ENCODE measurements at regions not wholly inside any gene's neighbourhood (a gene's known extent, or its start where the extent isn't known, plus 50 kb on each side); places are given as distances from the start of the nearest gene placed in this dataset. TPM values are rescaled to one million over a fixed set of nuclear protein-coding genes. Genes with fewer than 3 reads are reported as not detected.
"Not testable (repeated sequence)": the region's sequence is repeated elsewhere in the genome, so short reads cannot be mapped to it uniquely, and the experiment has no call there.

DNA sequence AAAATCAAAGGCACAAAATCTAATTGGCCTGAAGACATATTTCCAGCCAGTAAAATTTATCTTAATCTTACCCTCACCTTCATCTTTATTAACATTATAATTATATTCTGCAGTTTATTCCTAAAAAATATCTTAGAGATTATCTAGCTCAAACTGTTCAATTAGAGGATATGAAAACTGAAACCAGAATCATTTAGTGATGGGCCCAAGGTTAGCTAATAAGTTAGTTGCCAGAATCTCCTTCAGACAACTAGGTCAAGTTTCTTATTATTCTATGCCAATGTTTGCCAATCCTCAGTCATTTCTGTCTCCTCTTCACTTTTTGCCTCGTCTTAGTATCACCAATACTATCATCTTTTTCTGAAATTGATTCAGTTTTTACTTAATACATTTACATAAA, 56.0 kb upstream of the RASA1 start:
- no peaks in the 10 kb centered on the region for H3K36me3 ChIP-seq (replicated peaks in 1 of 2; ENCODE audit: control insufficient read depth in 1 of 2, insufficient read depth in 2 of 2, low read length in 2 of 2)
- no peaks in the 10 kb centered on the region for H3K79me2 ChIP-seq (ENCODE audit: insufficient read depth, low read length)
- Mint-ChIP-seq H3K4me3 (no peak overlapping the region), H3K36me3 (no peaks in the 10 kb centered on the region), H3K9me3 (peaks cover 0 to 5% (median 2%) of the 10 kb centered on the region in 7 donors), H3K4me1 (no peaks in the 10 kb centered on the region), H3K27ac (no peak overlapping the region), H3K27me3 (ENCODE audit: low read depth in 3 of 3) (peaks cover 0 to 4% (median 0%) of the 10 kb centered on the region in 3 donors)
- H3K4me1 ChIP-seq (ENCODE audit: control insufficient read depth in 1 of 2, insufficient read depth in 2 of 2, low read length in 2 of 2) = no peaks in the 10 kb centered on the region
- H3K4me3 ChIP-seq (replicated peaks in 1 of 3; ENCODE audit: low read depth in 2 of 3, low read length in 3 of 3) = no peak overlapping the region
- DNase-seq = no peak
- no peak overlapping the region for H3K4me2 ChIP-seq (replicated peaks; ENCODE audit: extremely low read depth, low read length, poor library complexity, severe bottlenecking)
- no peak overlapping the region for H3K27ac ChIP-seq (ENCODE audit: low read depth in 1 of 2, low read length in 2 of 2)
- H3K9ac ChIP-seq (ENCODE audit: insufficient read depth, low read length, poor library complexity, severe bottlenecking) = no peak overlapping the region
- TF ChIP-seq, protein P1, sequence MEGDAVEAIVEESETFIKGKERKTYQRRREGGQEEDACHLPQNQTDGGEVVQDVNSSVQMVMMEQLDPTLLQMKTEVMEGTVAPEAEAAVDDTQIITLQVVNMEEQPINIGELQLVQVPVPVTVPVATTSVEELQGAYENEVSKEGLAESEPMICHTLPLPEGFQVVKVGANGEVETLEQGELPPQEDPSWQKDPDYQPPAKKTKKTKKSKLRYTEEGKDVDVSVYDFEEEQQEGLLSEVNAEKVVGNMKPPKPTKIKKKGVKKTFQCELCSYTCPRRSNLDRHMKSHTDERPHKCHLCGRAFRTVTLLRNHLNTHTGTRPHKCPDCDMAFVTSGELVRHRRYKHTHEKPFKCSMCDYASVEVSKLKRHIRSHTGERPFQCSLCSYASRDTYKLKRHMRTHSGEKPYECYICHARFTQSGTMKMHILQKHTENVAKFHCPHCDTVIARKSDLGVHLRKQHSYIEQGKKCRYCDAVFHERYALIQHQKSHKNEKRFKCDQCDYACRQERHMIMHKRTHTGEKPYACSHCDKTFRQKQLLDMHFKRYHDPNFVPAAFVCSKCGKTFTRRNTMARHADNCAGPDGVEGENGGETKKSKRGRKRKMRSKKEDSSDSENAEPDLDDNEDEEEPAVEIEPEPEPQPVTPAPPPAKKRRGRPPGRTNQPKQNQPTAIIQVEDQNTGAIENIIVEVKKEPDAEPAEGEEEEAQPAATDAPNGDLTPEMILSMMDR (IDR thresholded peaks at IDR 0.05) = no peak
- WGBS (ENCODE audit: insufficient coverage) = no CpG with 5 or more reads among the region's 1 CpG
- no peaks in the 10 kb centered on the region for H3K27me3 ChIP-seq (ENCODE audit: control insufficient read depth in 2 of 2, insufficient read depth in 2 of 2, low read length in 2 of 2)
- H2AFZ ChIP-seq (ENCODE audit: insufficient read depth, low read depth, low read length, poor library complexity, severe bottlenecking) = no peak overlapping the region
- no peaks in the 10 kb centered on the region for H4K20me1 ChIP-seq (ENCODE audit: insufficient read depth, low read length)
- intact Hi-C loops (cut with micrococcal nuclease) = no loop called here
- no peaks in the 10 kb centered on the region for H3K9me3 ChIP-seq (replicated peaks in 1 of 2; ENCODE audit: control insufficient read depth in 1 of 2, insufficient read depth in 1 of 2, low read length in 2 of 2)

DNA sequence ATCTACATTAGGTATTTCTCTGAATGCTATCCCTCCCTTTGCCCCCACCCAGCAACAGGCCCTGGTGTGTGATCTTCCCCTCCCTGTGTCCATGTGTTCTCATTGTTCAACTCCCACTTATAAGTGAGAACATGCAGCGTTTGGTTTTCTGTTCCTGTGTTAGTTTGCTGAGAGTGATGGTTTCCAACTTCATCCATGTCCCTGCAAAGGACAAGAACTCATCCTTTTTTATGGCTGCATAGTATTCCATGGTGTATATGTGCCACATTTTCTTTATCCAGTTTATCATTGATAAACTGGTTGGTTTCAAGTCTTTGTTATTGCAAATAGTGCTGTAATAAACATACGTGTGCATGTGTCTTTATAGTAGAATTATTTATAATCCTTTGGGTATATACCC, 55.5 kb upstream of the RASA1 start:
- H3K79me2 ChIP-seq (ENCODE audit: insufficient read depth, low read length); H3K27ac ChIP-seq (ENCODE audit: low read depth in 1 of 2, low read length in 2 of 2); DNase-seq; H3K4me3 ChIP-seq (replicated peaks in 1 of 3; ENCODE audit: low read depth in 2 of 3, low read length in 3 of 3); H4K20me1 ChIP-seq (ENCODE audit: insufficient read depth, low read length); H2AFZ ChIP-seq (ENCODE audit: insufficient read depth, low read depth, low read length, poor library complexity, severe bottlenecking); H3K4me1 Mint-ChIP-seq; H3K4me1 ChIP-seq (ENCODE audit: control insufficient read depth in 1 of 2, insufficient read depth in 2 of 2, low read length in 2 of 2); H3K27me3 Mint-ChIP-seq (ENCODE audit: low read depth in 3 of 3); H3K9me3 Mint-ChIP-seq; H3K36me3 Mint-ChIP-seq; H3K27me3 ChIP-seq (ENCODE audit: control insufficient read depth in 2 of 2, insufficient read depth in 2 of 2, low read length in 2 of 2); H3K4me2 ChIP-seq (replicated peaks; ENCODE audit: extremely low read depth, low read length, poor library complexity, severe bottlenecking); H3K27ac Mint-ChIP-seq; intact Hi-C loops (cut with micrococcal nuclease); H3K36me3 ChIP-seq (replicated peaks in 1 of 2; ENCODE audit: control insufficient read depth in 1 of 2, insufficient read depth in 2 of 2, low read length in 2 of 2); H3K4me3 Mint-ChIP-seq; H3K9me3 ChIP-seq (replicated peaks in 1 of 2; ENCODE audit: control insufficient read depth in 1 of 2, insufficient read depth in 1 of 2, low read length in 2 of 2); H3K9ac ChIP-seq (ENCODE audit: insufficient read depth, low read length, poor library complexity, severe bottlenecking): not testable (repeated sequence)
- no CpG with 5 or more reads among the region's 2 CpGs for WGBS (ENCODE audit: insufficient coverage)

DNA sequence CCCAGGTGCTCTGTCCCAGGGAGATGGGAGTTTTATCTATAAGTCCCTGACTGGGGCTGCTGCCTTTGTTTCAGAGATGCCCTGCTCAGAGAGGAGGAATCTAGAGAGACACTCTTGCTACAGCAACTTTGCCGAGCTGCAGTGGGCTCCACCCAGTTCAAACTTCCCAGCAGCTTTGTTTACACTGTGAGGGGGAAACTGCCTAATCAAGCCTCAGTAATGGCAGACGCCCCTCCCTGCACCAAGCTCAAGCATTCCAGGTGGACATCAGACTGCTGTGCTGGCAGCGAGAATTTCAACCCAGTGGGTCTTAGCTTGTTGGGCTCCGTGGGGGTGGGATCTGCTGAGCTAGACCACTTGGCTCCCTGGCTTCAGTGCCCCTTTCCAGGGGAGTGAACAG, 50.2 kb upstream of the RASA1 start:
- H3K27me3 ChIP-seq (ENCODE audit: control insufficient read depth in 2 of 2, insufficient read depth in 2 of 2, low read length in 2 of 2); H3K36me3 ChIP-seq (replicated peaks in 1 of 2; ENCODE audit: control insufficient read depth in 1 of 2, insufficient read depth in 2 of 2, low read length in 2 of 2); H3K27ac Mint-ChIP-seq; intact Hi-C loops (cut with micrococcal nuclease); H3K79me2 ChIP-seq (ENCODE audit: insufficient read depth, low read length); H3K4me3 Mint-ChIP-seq; H3K9me3 ChIP-seq (replicated peaks in 1 of 2; ENCODE audit: control insufficient read depth in 1 of 2, insufficient read depth in 1 of 2, low read length in 2 of 2); H3K4me3 ChIP-seq (replicated peaks in 1 of 3; ENCODE audit: low read depth in 2 of 3, low read length in 3 of 3); H3K9me3 Mint-ChIP-seq; H2AFZ ChIP-seq (ENCODE audit: insufficient read depth, low read depth, low read length, poor library complexity, severe bottlenecking); H3K36me3 Mint-ChIP-seq; H3K4me1 Mint-ChIP-seq; H3K27me3 Mint-ChIP-seq (ENCODE audit: low read depth in 3 of 3); H3K4me1 ChIP-seq (ENCODE audit: control insufficient read depth in 1 of 2, insufficient read depth in 2 of 2, low read length in 2 of 2); H3K27ac ChIP-seq (ENCODE audit: low read depth in 1 of 2, low read length in 2 of 2); DNase-seq; H3K9ac ChIP-seq (ENCODE audit: insufficient read depth, low read length, poor library complexity, severe bottlenecking); H3K4me2 ChIP-seq (replicated peaks; ENCODE audit: extremely low read depth, low read length, poor library complexity, severe bottlenecking); H4K20me1 ChIP-seq (ENCODE audit: insufficient read depth, low read length): not testable (repeated sequence)
- 95% methylated on average over 4 of the region's 4 CpGs for WGBS (ENCODE audit: insufficient coverage)

Small RNA genes in the stretch of these regions (small RNA-seq; reads per million reads assigned to genes)
- gene MIR4280 (ENCODE audit: insufficient read length, low read depth) (not detected), gene RN7SKP34 (ENCODE audit: insufficient read length, low read depth) (not detected)

Data from CD14-positive monocyte (primary cell).